GM18868 (cell line): ENCODE measurements at regions not wholly inside any gene's neighbourhood (a gene's known extent, or its start where the extent isn't known, plus 50 kb on each side); places are given as distances from the start of the nearest gene placed in this dataset.

ENCODE experiments used
- ATAC-seq: cut with Tn5 transposase; IDR thresholded peaks from one replicate; pipeline ENCODE4 v1.9.1; 2021; ENCODE audit warnings: mild to moderate bottlenecking, moderate library complexity; ENCODE audit not compliant: unreplicated experiment

DNA sequence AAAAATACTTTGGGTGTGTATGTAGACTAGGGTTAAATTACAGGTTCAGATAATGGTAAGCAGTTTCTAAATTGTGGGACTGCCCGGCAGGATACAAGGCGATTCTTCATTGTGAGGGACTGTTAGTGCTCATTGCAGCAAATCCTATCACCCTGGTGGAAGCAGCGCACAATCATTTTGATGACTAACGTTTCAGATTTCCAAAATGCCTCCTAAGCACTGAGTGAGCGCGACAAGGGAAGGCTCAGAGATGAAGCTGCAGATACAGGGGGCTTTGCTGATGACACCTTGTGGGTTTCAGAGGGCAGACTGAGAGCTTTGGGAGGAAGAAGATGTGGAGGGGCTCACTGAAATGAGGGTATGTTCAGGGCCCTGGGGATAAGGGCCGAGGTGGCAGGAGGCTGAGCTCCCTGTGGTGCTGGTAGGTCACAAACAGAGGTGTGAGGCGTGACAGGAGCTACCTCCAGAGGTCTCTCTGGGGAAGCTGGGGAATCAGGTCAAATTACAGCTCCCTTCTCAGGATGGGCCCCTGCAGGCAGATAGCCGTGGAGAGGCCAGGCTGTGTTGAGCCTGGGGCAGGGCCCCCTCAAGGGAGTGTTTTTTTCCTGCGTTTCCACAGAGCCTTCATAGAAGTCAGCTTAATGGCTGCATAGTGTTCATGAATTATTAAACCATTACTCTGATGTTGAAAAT, 84.5 kb upstream of the FYN start:
- no peak for ATAC-seq

DNA sequence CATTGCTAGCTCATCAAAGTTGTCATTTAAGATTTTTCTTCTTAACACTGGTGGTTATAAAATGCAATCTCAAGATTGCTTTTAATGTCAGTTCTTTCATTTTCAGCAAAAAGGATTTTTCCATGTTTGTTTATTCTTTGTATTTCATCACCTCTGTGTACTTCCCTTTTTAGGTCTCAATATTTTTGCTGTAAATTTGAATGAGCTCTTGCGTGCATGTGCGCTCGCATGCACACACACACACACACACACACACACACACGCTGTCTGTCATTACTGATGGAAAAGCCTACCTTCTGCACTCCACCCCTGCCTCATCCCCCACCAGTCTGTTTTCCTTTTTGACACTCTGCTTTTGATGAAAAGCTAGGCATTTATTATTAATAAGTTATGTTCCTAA, 85.3 kb upstream of the FYN start:
- ATAC-seq, result no peak

DNA sequence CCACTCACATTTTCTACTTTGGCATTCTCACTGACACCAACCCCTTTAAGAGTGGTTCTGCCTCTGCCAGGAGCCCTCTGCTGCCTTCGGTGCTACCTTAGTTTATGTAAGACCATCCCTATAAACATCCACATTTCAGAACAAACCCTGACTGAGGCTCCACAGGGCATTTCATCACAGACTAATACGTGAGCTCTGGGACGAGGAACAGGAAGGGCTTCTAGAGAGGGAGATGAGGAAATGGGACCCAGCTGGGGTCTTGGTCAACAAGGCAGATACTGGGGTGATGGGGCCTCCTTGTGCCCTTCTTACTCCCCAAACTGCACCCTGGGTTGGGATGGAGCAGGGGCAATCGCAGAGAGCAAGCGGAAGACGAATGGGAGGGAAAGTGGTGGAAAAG, 86.5 kb upstream of the FYN start:
- no peak for ATAC-seq

DNA sequence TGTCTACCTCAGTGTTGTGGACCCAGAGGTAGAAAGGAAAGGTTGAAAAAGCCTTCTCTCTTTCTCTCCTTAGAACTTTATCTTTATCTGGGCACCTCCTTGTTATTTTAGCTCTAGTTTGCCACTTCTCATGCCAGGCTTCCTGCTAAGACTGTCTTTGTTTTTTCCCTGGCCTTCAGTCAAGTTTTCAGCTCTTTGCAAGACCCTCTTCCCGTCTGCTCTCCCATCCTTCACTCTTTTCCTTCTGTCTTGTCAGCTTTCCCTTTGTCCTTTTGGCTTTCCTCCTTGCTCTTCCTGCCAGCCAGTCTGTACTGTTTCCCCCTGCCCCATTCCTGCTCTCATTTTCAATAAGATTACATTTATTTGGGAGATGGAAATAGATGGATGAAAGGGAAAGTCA, 86.8 kb upstream of the CCN6 start:
- no peak for ATAC-seq

DNA sequence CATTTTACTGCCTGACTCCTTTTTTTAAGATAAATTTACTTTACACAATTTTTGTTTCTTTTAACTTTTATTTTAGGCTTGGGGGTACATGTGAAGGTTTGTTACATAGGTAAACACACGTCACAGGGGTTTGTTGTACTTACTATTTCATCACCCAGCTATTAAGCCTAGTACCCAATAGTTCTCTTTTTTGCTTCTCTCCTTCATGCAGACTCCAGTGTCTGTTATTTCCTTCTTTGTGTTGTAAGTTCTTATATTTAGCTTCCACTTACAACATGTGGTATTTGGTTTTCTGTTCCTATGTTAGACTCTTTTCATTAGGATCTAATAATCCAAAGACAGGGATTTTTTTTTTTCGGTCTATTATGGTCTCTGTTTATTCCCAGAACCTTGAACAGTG, 83.5 kb upstream of the CCN6 start:
- ATAC-seq, result no peak

DNA sequence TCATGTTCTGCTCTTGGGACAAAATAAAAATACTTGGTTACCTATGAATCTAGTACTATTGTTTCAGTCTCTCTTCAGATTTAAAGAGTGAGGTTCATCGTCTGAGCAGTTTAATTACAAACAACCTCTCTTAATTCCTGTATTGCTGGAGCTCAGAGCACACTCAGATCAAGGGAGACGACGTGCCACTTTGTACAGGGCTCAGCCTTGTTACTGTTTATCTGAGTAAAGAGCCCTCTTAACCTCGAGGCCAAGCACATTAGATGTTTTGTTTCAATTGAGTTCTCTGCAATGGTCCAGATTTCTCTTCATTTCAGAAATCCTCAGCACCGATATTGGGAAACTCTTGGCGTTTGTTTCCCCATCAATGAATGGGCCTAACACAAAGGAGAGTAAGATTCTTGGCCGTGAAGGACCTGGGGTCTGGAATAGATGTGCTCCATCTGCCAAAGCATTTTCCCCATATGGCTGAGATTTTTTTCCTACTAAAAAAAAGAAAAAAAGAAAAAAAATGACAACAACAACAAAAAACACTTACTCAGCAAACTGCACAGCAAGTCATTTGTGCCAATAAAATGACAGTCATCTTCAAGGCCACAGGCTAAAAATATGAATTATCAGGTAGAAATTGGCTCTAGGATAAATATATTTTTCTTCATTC, 82.6 kb upstream of the CCN6 start:
- ATAC-seq, result no peak

DNA sequence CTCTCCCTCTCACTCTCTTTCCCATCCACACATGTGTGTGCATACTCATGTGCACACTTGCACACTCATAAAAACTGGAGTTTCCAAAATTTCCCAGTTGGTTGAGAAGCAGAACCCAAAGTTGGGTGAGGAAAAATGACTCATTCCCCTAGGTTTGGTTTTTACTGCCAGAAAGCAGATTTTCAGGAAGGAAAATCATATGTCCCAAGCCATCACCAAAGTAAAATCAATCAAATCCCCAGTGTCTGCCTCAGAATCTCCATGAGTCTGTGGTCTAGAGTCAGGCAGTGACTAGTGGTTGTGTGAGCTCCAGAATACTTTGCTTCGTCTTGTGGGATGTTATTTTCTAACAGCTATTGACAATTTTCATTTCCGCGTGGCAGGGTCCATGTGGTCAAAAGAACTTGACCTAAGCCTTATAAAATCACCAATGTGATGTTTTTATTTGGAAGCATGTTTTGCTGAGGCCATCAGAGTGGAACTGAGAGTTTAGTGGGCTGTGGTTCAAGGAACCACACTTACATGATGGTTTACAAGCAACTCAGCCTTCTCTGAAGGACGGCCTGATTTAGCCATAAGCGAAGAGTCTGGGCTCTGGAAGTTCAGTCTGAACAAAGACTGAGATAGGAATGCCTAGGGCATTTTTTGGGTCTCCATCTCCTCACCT, 81.9 kb upstream of the CCN6 start:
- no peak for ATAC-seq

DNA sequence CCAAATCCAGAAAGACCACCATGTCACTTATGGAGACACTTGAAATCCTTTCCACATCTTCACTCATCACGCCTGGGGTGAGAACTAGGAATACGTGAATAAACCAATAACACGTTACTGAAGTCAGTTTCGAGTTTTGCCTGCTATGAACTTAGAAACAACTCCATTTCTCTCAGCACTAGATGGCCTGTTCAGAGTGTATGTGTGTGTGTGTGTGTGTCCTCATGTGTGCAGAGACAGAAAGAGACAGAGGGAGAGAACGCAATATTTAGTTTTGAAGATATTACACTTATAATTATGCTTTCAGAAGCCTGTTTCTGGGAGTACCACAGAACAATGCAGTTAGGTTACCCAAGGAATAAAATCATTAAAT, 81.2 kb upstream of the CCN6 start:
- no peak for ATAC-seq

DNA sequence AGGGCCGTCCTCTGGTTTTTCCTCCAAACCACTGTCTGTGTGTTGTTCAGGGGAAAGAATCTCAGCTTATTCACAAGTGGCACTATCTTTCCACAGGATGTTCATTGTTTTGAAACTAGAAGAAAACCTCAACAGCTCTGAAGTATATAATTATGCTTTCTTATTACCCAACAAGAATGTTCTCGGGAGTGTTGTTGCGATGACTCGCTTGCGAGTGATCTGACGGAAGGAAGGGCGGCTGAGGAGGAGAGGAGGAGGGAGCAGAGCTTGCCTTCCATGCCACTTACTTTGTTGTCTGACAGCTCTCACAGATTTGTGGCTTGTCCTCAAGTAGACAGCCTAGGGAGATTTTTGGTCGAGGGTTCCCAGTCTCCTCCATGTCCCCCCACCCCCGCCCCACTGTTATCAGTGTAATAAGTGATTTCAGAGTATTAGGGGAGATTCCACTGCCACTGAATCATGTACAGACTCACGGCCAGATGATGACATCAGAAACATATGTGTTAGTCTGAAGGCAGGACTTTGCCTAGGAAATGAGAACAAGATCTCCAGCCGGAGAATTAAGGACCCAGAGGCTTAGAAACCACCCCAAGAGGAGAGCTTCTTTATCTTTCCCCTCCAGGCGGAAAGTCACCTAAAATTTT, 80.7 kb upstream of the CCN6 start:
- no peak for ATAC-seq

DNA sequence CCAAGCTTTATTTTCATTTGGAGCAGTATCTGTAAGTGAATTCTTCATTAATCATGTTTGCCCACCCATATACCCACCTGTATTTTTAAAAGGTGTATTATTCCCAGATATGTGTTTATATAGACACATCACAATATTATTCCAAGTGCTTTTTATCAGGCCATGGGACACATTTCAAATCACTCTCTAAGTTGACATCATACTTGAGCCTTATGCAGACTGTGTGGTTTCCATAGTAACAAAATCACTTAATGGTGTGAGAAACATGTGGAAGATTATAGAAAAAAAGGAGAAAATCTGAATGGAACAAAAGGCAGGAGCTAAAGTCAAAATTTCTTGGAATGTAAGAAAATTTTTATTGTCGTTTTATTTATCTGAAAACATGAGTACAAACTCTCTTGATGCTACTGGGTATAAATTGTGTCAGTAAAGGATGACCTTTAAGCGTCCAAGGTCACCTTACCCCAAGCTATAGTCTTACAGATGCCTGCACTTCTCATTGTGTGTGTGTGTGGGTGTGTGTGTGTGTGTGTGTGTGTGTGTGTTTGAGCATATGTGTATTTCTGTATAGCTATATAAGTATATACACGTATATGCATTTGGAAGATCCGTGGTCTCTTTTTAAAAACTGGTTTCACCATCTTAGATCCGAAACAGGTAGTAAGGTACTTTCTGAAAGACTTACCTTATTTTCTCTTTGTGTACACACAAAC, 79.8 kb upstream of the CCN6 start:
- no peak for ATAC-seq

DNA sequence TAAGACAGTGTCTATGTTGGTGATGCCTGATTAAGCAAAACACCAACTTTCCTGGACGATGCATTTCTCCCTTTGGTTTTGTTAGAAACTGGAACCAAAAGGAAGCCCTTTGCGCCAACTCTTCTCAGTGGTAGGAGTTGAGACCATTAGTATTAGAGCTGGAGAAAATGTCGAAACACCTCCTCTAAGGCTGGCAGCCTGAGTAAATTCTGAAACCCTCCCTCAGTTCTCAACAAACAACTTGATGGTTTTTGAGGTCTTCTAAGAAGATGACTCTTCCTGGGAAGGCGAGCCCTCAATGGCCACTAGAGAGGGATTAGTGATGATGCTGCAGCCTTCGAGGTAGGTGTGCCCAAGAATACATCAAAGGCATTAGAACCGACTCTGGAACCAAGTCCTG, 78.4 kb upstream of the CCN6 start:
- no peak for ATAC-seq

DNA sequence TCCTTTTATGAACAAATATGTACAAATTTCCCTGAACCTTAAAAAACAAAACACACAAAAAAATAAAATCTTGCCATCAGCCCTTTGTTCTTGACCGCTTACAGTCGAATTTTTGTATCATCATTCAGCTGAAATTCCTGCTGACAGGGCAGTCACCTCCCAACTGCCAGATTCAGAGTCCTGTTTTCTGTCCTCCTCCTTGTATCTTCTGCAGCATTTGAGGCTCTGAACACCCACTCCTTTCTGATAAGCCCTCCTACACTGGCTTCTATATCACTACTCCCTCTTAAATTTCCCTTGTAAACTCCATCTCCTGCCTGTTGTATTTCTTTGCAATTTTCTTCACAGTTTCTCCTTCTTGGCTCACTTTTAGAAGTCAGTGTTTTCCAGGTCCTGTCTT, 77.8 kb upstream of the CCN6 start:
- no peak for ATAC-seq

DNA sequence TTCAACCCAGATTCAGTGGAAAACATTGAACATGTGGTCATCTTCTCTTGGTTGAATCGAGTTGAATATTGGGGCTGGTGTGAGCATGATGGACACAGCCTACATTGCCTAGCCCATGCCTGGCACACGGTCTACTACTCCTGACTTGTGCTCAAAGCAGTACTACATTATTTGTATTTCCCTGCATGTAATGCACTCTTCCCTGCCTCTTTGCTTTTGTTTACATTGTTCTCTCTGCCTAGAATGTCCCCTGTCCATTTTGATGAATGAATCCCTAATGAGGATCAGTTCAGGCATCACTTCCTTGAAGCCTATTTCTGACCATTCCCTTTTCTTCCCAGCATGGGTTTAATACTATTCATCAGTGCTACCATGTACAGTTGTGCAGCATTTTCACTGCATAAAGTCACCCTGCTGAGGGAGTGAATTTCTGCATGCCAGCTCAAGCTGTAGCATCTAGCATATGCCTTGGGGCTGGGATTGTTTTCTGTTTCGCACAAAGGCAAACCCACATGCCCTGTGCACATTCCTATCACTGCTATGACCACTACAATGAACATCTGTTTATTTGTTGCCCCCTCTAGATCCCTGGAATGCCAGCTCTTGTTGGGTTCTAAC, 75.3 kb upstream of the CCN6 start:
- no peak for ATAC-seq

DNA sequence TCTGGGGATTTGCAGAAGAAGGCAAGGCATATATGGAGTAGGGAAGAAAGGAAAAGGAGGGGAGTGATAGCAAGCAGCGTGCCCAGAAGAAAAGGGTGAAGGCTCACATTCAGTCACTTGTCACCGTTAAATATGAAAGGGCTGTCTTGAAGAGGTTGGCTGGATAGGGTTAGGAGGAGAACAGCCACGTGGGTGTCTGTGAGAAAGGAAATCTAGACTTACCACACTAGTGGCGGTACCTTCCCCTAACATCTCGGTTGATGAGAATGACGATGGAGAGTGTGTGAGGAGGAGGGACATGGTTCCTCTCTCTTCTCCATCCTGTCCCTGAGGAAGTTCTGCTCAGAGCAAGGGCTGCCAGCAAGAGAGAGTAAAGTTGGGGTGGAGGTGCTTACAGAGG, 74.3 kb upstream of the CCN6 start:
- ATAC-seq, result no peak

DNA sequence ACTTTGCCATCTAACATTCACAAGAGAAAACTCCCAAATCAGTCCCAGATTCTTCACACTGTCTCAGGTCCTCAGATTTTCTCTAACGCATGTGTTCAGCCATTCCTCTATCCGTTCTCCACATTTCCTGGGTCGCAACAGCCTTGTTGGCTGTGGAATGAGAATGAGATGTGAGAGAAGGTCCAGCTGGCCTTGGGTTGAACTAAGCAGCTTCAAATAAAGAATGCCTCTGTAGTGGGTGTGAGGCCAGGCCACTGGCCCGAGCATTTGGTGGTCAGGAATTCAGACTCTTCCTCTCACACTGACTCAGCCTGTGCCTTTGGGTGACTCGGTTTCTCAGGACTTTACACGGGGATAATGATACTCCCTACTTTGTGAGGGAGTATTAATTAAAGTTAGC, 73.8 kb upstream of the CCN6 start:
- ATAC-seq, result no peak

DNA sequence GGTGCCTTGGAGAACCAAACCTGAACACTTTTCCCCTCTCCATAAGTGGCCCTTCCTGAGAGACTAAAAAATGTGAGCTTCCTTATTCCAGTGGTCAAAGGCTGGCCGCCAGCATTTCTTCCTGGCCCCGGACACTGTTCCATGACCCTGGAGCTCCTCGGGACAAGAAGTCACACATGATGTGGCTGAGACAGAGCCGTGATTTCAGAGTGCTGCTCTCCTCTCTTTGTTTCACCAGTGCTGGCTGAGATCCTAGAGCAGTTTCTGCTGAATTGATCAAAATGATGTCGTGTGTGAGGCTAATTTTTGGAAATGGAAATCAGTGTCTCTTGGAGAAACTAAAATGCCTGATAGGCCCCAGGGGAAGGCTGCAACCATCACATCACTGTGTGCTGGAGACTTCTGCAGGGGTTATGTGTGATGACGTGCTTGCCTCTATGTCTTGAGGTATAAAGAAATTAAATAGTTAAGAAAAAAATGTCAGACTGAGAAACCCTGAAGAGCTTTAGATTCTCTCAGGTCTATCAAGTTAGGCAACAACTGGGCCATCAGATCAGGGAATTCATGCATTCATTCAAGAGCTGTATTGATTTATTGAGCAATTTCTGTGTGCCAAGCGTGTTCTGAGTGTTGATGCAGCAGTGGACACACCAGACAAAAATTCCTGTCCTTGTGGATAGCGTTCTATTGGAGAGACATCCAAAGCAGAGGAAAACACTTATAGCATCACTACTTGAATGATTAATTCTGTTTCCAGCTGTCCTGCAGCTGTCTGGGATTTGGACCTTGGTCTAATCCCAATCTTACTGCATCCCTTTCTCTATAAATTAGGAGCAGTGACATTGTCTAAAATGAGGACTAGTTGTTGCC, 72.7 kb upstream of the CCN6 start:
- no peak for ATAC-seq

DNA sequence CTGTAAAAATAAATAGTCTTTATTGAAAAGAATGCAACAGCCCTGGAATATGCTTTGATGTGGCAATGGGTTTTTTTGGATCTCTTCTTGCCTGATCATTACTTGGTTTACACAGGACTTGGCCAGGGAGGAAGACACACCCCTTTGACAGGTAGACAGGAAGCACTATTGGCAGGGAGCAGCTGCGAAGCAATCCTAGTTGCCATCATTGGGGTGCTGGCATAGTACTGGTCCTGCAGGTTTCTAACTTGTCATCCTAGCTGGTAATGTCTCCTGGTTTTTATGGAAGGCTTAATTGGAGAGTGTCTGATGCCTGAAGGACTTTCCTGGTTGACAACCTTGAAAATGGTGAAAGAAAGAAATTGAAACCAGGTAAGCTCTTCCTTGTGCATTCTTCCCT, 71.2 kb upstream of the CCN6 start:
- no peak for ATAC-seq

DNA sequence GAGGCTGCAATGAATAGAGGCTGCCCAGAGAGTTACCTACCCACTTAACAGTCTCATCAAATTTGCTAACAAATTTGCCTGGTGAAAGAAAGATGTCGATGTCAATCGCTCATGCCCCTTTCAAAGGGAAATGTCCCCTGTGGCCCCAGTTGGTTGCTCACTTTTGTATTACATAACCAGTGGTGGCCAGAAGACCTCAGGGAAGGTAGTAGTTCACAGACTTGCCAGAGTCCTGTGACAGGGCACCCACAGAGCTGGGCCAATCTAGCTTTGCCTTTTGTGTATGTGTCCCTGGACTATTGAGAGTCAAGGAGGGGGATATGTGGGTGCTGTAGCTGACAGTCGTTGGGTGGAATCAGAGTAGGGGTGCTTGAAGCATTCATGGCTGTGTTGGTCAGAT, 70.7 kb upstream of the CCN6 start:
- ATAC-seq, result no peak

DNA sequence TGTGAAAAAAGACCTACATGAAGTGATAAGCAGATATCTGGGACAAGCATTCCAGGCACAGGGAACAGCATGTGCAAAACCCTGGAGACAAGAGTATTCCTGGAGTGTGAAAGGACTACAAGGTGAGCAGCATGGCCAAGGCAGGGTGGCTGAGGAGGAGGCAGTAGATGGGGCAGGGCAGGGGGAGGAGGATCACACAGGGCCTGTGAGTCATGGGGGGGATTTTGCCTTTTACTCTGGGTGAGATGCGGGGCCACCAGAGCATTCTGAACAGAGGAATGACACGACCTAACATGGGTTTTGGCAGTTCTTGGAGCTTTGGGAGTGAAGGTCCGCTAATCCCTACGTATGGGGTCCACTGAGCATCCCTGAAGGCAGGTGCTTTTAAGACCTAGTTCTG, 69.8 kb upstream of the CCN6 start:
- no peak for ATAC-seq
